GM13976 (cell line): ENCODE measurements at regions not wholly inside any gene's neighbourhood (a gene's known extent, or its start where the extent isn't known, plus 50 kb on each side); places are given as distances from the start of the nearest gene placed in this dataset.

Experiments used
- DNase-seq: peaks from one replicate; pipeline ENCODE4 v3.0.0; 2012; ENCODE audit warnings: low spot score
- in situ Hi-C: fragments of 300-500 bp; cut with MboI; formaldehyde crosslinking; loops from one replicate; pipeline ENCODE4 v1.12.0; 2022; ENCODE audit warnings: low sequenced_read_pairs, mixed read lengths, inconsistent platforms; ENCODE audit not compliant: unreplicated experiment
- TF ChIP-seq, protein P1 (sequence below): IDR thresholded peaks from 2 replicates; pipeline ENCODE4 v1.5.1; 2012; ENCODE audit warnings: borderline replicate concordance, mild to moderate bottlenecking; ENCODE audit not compliant: insufficient read depth; ENCODE audit errors: extremely low read depth, missing control alignments, control extremely low read depth

DNA sequence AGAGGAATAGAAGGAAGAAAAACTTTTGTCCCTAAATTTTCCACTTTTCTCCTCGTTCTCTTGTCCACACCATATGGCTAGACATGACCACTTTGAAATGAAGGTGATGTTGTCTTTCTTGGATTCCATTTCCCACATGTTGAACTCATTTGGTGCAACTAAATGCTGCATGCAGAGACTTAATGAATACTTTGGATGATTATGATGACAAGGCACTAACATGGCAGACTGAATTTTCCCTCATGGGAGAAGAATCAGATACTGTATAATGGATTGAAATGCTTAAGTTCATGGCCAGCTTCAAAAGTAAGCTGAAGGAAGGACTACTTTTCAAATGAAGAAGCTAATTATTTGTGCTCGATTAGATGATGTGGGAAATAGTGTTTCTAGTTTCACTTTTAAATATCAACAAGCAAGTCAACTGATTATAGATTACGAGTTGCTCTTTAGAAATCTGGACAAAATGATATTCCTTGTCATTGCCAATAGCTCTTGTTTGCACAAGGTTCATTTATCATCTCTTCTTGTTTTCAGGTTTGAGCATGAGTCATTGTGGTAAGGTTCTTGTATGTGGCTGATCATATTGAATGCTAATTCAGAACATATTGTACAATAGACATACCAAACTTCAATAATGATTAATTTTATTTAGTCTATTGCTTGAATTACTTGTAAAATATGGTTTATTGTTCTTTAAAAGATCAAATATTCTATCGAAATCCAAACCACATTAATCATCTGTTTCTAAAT, 501.3 kb upstream of the FTMT start:
- in situ Hi-C loops = no loop called here
- TF ChIP-seq, protein P1, sequence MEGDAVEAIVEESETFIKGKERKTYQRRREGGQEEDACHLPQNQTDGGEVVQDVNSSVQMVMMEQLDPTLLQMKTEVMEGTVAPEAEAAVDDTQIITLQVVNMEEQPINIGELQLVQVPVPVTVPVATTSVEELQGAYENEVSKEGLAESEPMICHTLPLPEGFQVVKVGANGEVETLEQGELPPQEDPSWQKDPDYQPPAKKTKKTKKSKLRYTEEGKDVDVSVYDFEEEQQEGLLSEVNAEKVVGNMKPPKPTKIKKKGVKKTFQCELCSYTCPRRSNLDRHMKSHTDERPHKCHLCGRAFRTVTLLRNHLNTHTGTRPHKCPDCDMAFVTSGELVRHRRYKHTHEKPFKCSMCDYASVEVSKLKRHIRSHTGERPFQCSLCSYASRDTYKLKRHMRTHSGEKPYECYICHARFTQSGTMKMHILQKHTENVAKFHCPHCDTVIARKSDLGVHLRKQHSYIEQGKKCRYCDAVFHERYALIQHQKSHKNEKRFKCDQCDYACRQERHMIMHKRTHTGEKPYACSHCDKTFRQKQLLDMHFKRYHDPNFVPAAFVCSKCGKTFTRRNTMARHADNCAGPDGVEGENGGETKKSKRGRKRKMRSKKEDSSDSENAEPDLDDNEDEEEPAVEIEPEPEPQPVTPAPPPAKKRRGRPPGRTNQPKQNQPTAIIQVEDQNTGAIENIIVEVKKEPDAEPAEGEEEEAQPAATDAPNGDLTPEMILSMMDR = no peak
- DNase-seq = no peak

DNA sequence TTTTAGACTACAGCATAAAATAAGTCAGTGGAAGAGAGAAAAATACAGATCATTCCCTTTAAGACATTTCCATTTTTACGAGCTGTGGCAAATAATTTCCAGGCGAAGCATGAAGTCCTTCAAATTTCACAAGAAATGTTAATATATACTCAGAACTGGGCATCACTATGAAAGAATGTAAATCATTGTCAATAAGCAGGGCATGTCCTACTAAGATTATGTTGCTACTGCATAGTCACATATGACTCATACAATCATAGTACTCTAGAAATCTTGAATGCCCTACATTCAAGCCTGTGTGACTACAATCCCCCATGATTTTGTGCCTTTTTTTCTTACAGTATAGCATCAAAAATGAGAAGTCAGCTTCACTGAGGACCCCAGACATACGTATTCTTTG, 485.2 kb upstream of the FTMT start:
- DNase-seq = no peak
- in situ Hi-C loops = no loop called here
- TF ChIP-seq, protein P1 = no peak

DNA sequence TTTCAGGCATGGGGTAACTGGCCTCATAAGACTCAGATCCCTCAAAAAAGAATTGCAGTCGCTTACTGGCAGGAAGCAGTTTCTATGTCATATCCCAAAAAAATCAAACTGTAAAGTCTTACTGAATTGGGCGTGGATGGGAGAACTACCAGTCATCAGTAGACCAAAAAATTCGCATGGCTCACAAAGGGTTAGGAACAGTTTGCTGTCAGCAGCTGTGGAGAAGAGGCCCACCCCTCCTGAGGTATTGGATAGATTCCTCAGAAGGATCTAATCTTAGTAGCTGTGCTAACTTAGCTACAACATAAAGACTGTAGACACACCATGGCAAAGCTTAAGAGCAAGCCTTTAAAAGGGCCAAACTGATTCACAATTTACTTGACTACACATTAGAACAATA, 478.3 kb upstream of the FTMT start:
- TF ChIP-seq, protein P1 = no peak
- in situ Hi-C loops = no loop called here
- no peak for DNase-seq

DNA sequence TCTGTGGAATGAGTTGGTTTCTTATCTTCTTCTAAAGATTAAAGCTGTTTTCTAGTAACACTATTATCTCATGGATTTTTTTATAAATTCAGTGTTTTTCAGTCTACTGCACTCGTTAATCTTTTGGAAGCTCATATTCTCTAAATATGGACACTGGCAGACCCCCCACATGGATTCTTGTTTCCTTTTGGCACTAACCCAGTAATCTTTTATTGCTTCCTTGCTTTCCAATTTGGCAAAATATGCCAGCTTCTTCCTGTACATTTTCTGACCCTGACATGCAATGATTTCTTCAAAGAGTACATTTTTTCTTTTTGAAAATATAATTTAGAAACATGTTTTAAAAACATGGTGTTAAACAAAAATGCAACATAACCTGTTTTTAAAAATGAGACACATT, 474.2 kb upstream of the FTMT start:
- in situ Hi-C loops = no loop called here
- TF ChIP-seq, protein P1 = no peak
- DNase-seq = no peak

DNA sequence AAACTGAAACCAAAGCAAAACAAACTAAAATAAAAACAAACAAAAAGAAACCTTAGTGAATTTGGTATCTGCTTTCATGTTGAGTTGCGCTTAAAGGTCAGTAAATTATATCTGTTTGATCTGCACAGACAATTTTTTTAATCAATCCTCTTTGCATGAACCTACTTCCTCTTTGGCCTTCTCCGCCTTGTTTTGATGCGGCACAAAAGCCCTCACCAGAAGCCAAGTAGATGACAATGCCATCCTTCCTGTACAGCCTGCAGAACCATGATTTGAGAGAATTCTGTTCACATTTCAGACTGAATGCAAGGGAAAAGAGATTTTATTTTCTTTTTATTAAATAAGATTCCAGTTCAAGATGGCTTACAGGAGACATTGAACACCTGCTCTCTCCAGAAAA, 473.6 kb upstream of the FTMT start:
- in situ Hi-C loops = no loop called here
- TF ChIP-seq, protein P1 = no peak
- no peak for DNase-seq

DNA sequence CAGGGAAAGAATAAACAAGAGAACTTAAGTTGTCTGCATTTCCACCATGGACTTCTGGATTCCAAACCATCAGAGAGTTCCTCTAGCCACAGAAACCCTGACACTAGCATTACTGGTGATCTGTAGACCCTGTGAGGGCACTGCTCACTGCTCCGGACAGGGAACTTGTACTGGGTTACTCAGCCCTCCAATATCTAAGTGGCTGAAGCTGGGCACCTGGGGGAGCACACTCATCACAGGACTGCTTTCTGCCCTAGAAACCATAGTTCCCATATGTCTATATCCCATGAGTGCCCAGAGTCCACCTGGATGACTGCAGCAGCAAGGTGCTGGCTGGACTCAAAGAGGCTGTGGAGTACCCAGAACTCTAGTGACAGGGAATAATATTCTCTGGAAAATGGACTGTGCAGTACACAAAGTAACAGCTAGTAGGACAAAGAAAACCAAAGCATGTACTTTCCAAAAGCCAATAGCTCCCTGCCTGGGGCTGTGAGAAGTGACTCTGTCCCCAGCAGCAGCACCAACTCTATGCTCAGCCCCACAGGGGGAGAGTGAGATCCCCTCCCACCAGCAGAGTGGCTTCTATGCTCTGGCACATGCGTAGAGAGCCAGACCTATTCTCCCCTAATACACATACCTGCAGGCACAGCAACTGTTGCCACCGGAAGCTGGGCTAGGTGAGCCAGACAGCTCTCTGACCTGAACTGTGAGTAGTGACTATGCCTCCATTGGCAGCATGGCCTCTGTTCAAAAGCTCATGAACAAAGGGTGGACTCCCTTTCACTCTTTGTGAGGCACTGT, 472.9 kb upstream of the FTMT start:
- no peak for DNase-seq
- in situ Hi-C loops = no loop called here
- TF ChIP-seq, protein P1 = no peak
